H9 (cell line): ENCODE measurements at regions not wholly inside any gene's neighbourhood (a gene's known extent, or its start where the extent isn't known, plus 50 kb on each side); places are given as distances from the start of the nearest gene placed in this dataset.

Source experiments
- DNase-seq: peaks from one replicate; pipeline ENCODE4 v3.0.0-alpha.2; 2017
- H2AFZ ChIP-seq: one replicate; pipeline ENCODE4 v1.6.1; 2013; ENCODE audit warnings: mild to moderate bottlenecking, low read length, control low read depth, moderate library complexity
- H2AK5ac ChIP-seq: 2 replicates; pipeline ENCODE4 v1.6.1; 2013; ENCODE audit warnings: low read length, control low read depth, mixed read lengths; ENCODE audit not compliant: insufficient read length
- H2BK120ac ChIP-seq: one replicate; pipeline ENCODE4 v1.6.1; 2013; ENCODE audit warnings: low read depth, mild to moderate bottlenecking, low read length, control low read depth, inconsistent platforms; ENCODE audit not compliant: poor library complexity, severe bottlenecking
- H2BK12ac ChIP-seq: 2 replicates; pipeline ENCODE4 v1.6.1; 2013; ENCODE audit warnings: low read length, control low read depth, mixed read lengths, low read depth; ENCODE audit not compliant: insufficient read length
- H2BK15ac ChIP-seq: 2 replicates; pipeline ENCODE4 v1.6.1; 2013; ENCODE audit warnings: low read depth, low read length, control low read depth
- H2BK20ac ChIP-seq: one replicate; pipeline ENCODE4 v1.6.1; 2013; ENCODE audit warnings: low read depth, mild to moderate bottlenecking, low read length, control low read depth, inconsistent platforms; ENCODE audit not compliant: poor library complexity, severe bottlenecking
- H2BK5ac ChIP-seq: 2 replicates; pipeline ENCODE4 v1.6.1; 2013; ENCODE audit warnings: low read length, control low read depth, mixed read lengths; ENCODE audit not compliant: insufficient read length
- H3K14ac ChIP-seq: 2 replicates; pipeline ENCODE4 v1.6.1; 2013; ENCODE audit warnings: low read length, control low read depth; ENCODE audit not compliant: insufficient read depth
- H3K18ac ChIP-seq: 2 replicates; pipeline ENCODE4 v1.6.1; 2013; ENCODE audit warnings: low read depth, mild to moderate bottlenecking, mixed read lengths, low read length, control low read depth; ENCODE audit not compliant: insufficient read length
- H3K23ac ChIP-seq: 2 replicates; pipeline ENCODE4 v1.6.1; 2013; ENCODE audit warnings: low read length, control low read depth, mixed read lengths, low read depth; ENCODE audit not compliant: insufficient read length
- H3K23me2 ChIP-seq: 2 replicates; pipeline ENCODE4 v1.6.1; 2013; ENCODE audit warnings: low read depth, mild to moderate bottlenecking, mixed read lengths, low read length, control low read depth; ENCODE audit not compliant: insufficient read length, poor library complexity, severe bottlenecking
- H3K27ac ChIP-seq: 2 replicates; pipeline ENCODE4 v1.5.1; 2013; ENCODE audit warnings: low read length, control low read depth, mixed read lengths, low read depth; ENCODE audit not compliant: insufficient read length
- H3K27me3 ChIP-seq: 2 replicates; pipeline ENCODE4 v1.6.1; 2013; ENCODE audit warnings: low read length, control low read depth, inconsistent platforms; ENCODE audit not compliant: insufficient read depth
- H3K4ac ChIP-seq: 2 replicates; pipeline ENCODE4 v1.6.1; 2013; ENCODE audit warnings: low read depth, mild to moderate bottlenecking, control low read depth, inconsistent platforms, low read length, moderate library complexity
- H3K4me1 ChIP-seq: 2 replicates; pipeline ENCODE4 v1.6.1; 2013; ENCODE audit warnings: low read length, control low read depth, inconsistent platforms; ENCODE audit not compliant: insufficient read depth
- H3K4me2 ChIP-seq: 2 replicates; pipeline ENCODE4 v1.6.1; 2013; ENCODE audit warnings: low read length, control low read depth, mixed read lengths; ENCODE audit not compliant: insufficient read length, insufficient read depth
- H3K56ac ChIP-seq: 2 replicates; pipeline ENCODE4 v1.6.1; 2013; ENCODE audit warnings: low read depth, mild to moderate bottlenecking, mixed read lengths, low read length, control low read depth; ENCODE audit not compliant: insufficient read length
- H3K79me1 ChIP-seq: 2 replicates; pipeline ENCODE4 v1.6.1; 2013; ENCODE audit warnings: low read depth, mild to moderate bottlenecking, moderate library complexity, low read length, control low read depth, inconsistent platforms; ENCODE audit not compliant: insufficient read depth, poor library complexity, severe bottlenecking
- H3K79me2 ChIP-seq: 2 replicates; pipeline ENCODE4 v1.6.1; 2013; ENCODE audit warnings: low read length, control low read depth, inconsistent platforms; ENCODE audit not compliant: insufficient read depth
- H3K9ac ChIP-seq: 2 replicates; pipeline ENCODE4 v1.6.1; 2013; ENCODE audit warnings: low read length, control low read depth, mixed read lengths; ENCODE audit not compliant: insufficient read length; ENCODE audit errors: extremely low read depth
- H3K9me3 ChIP-seq: one replicate; pipeline ENCODE4 v1.6.1; 2013; ENCODE audit warnings: low read depth, low read length, inconsistent platforms; ENCODE audit not compliant: control insufficient read depth
- H3T11ph ChIP-seq: one replicate; pipeline ENCODE4 v1.6.1; 2013; ENCODE audit warnings: mild to moderate bottlenecking, low read length, control low read depth, inconsistent platforms
- H4K20me1 ChIP-seq: one replicate; pipeline ENCODE4 v1.6.1; 2013; ENCODE audit not compliant: control insufficient read depth, insufficient read length, insufficient read depth
- H4K5ac ChIP-seq: 2 replicates; pipeline ENCODE4 v1.6.1; 2013; ENCODE audit warnings: low read depth, mild to moderate bottlenecking, mixed read lengths, low read length, control low read depth; ENCODE audit not compliant: insufficient read length
- H4K8ac ChIP-seq: replicated peaks from 2 replicates; pipeline ENCODE4 v1.6.1; 2013; ENCODE audit warnings: low read length, control low read depth, mixed read lengths, low read depth; ENCODE audit not compliant: insufficient read length
- H4K91ac ChIP-seq: 2 replicates; pipeline ENCODE4 v1.6.1; 2013; ENCODE audit warnings: low read depth, mild to moderate bottlenecking, moderate library complexity, mixed read lengths, low read length, control low read depth; ENCODE audit not compliant: insufficient read length
- H3K27ac Mint-ChIP-seq, 3 experiments: 2 replicates in 2 of 3; 3 replicates in 1 of 3; pipeline ENCODE4 v1.8.0; 2020 to 2021; ENCODE audit warnings: mixed read lengths in 3 of 3, mild to moderate bottlenecking in 1 of 3, moderate library complexity in 1 of 3
- H3K27me3 Mint-ChIP-seq: 2 replicates; pipeline ENCODE4 v1.8.0; 2021; ENCODE audit warnings: low read depth, mild to moderate bottlenecking, moderate library complexity, mixed read lengths
- H3K36me3 Mint-ChIP-seq, 3 experiments: 2 replicates in 2 of 3; 3 replicates in 1 of 3; pipeline ENCODE4 v1.8.0; 2020 to 2021; ENCODE audit warnings: low read depth in 3 of 3, mixed read lengths in 3 of 3; ENCODE audit not compliant: insufficient read depth in 1 of 3
- H3K4me1 Mint-ChIP-seq, 2 experiments: 2 replicates each; pipeline ENCODE4 v1.8.0; 2020; ENCODE audit warnings: mixed read lengths in 2 of 2
- H3K4me3 Mint-ChIP-seq, 2 experiments: 2 replicates in 1 of 2; 3 replicates in 1 of 2; pipeline ENCODE4 v1.8.0; 2020 to 2021; ENCODE audit warnings: mild to moderate bottlenecking in 2 of 2, mixed read lengths in 2 of 2, moderate library complexity in 1 of 2
- H3K9me3 Mint-ChIP-seq, 2 experiments: 2 replicates in 1 of 2; 3 replicates in 1 of 2; pipeline ENCODE4 v1.8.0; 2020; ENCODE audit warnings: mild to moderate bottlenecking in 2 of 2, mixed read lengths in 2 of 2, moderate library complexity in 1 of 2
- CTCF ChIP-seq: fragments of 200-600 bp; sonication (generic); conservative IDR thresholded peaks from 3 replicates; pipeline ENCODE4 v1.8.0; 2021; ENCODE audit warnings: antibody characterized with exemption, mild to moderate bottlenecking
- WGBS: extraction: QIAGEN DNeasy Blood & Tissue Kit; methylation state at CpG from one replicate; pipeline ENCODE4 v1.1.7; 2013; ENCODE audit warnings: missing lambda C conversion rate, low lambda C conversion rate, mixed read lengths; ENCODE audit not compliant: insufficient read length; ENCODE audit errors: extremely low coverage; 5-methylcytosine and 5-hydroxymethylcytosine counted together

GRCh38 chr4:54542540-54543041 is 115.2 kb upstream of the KIT start:
- Histone ChIP-seq H3K79me2 (no peaks in the 10 kb centered on the region), H4K8ac (no peak overlapping the region), H3K9me3 (no peaks in the 10 kb centered on the region), H3K27ac (no peak overlapping the region), H4K5ac (no peak overlapping the region), H3K4me2 (no peak overlapping the region), H3K4ac (no peak overlapping the region), H2AFZ (no peak overlapping the region), H3K27me3 (no peaks in the 10 kb centered on the region; the same call in 1 of the 2 replicates), H3K56ac (no peak overlapping the region), H4K91ac (no peak overlapping the region), H3K23me2 (peaks cover 4% of the 10 kb centered on the region), H3T11ph (no peak overlapping the region), H3K9ac (no peak overlapping the region), H3K18ac (no peak overlapping the region), H2BK5ac (no peak overlapping the region), H3K23ac (no peak overlapping the region), H2BK12ac (no peak overlapping the region), H2BK120ac (no peak overlapping the region), H4K20me1 (no peaks in the 10 kb centered on the region), H3K14ac (no peak overlapping the region), H3K4me1 (peaks cover 2% of the 10 kb centered on the region; the same call in 1 of the 2 replicates), H2AK5ac (no peak overlapping the region), H3K79me1 (no peaks in the 10 kb centered on the region), H2BK15ac (no peak overlapping the region), H2BK20ac (no peak overlapping the region)
- WGBS: no CpG with 5 or more reads among the region's 6 CpGs
- Mint-ChIP-seq H3K27ac (no peak overlapping the region), H3K4me1 (peaks cover 44 to 56% of the 10 kb centered on the region in 2 experiments), H3K27me3 (peaks cover 25% of the 10 kb centered on the region), H3K9me3 (no peaks in the 10 kb centered on the region), H3K4me3 (no peak overlapping the region), H3K36me3 (no peaks in the 10 kb centered on the region)
- no peak for TF ChIP-seq CTCF
- no peak for DNase-seq
